Retinal pigment epithelial cell (primary cell): ENCODE measurements at regions not wholly inside any gene's neighbourhood (a gene's known extent, or its start where the extent isn't known, plus 50 kb on each side); places are given as distances from the start of the nearest gene placed in this dataset.

ENCODE experiments used
- DNase-seq: peaks from one replicate; pipeline ENCODE4 v3.0.0-alpha.2; 2010; ENCODE audit warnings: low read depth
- H3K4me3 ChIP-seq: 2 replicates; pipeline ENCODE4 v1.5.1; 2011; ENCODE audit warnings: mild to moderate bottlenecking, low read length, control low read depth, moderate library complexity
- TF ChIP-seq, protein P1 (sequence below): conservative IDR thresholded peaks from 2 replicates; pipeline ENCODE4 v1.5.1; 2011; ENCODE audit warnings: low read depth, low read length, control low read depth, inconsistent platforms

DNA sequence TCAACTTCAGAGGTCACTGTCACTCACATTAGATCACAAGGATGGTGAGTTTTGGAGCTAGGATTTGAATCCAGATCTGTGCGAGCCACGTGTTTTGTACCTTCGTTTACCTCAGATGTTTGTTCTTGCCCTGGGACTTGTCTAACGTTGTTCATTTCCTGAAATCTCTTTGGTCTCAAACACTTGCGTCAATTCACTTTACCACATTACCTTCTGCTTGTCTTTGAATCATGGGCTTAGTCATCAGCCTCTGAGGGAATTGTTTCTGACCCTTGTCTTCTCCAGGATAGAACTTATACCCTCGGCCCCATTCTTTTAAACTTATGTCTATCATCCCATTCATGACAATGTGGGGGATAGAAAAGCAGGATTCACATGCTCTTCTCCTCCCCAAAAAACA, 282.7 kb downstream of the DCDC2C start:
- TF ChIP-seq, protein P1, sequence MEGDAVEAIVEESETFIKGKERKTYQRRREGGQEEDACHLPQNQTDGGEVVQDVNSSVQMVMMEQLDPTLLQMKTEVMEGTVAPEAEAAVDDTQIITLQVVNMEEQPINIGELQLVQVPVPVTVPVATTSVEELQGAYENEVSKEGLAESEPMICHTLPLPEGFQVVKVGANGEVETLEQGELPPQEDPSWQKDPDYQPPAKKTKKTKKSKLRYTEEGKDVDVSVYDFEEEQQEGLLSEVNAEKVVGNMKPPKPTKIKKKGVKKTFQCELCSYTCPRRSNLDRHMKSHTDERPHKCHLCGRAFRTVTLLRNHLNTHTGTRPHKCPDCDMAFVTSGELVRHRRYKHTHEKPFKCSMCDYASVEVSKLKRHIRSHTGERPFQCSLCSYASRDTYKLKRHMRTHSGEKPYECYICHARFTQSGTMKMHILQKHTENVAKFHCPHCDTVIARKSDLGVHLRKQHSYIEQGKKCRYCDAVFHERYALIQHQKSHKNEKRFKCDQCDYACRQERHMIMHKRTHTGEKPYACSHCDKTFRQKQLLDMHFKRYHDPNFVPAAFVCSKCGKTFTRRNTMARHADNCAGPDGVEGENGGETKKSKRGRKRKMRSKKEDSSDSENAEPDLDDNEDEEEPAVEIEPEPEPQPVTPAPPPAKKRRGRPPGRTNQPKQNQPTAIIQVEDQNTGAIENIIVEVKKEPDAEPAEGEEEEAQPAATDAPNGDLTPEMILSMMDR: no peak
- DNase-seq: no peak
- no peak overlapping the region for H3K4me3 ChIP-seq

DNA sequence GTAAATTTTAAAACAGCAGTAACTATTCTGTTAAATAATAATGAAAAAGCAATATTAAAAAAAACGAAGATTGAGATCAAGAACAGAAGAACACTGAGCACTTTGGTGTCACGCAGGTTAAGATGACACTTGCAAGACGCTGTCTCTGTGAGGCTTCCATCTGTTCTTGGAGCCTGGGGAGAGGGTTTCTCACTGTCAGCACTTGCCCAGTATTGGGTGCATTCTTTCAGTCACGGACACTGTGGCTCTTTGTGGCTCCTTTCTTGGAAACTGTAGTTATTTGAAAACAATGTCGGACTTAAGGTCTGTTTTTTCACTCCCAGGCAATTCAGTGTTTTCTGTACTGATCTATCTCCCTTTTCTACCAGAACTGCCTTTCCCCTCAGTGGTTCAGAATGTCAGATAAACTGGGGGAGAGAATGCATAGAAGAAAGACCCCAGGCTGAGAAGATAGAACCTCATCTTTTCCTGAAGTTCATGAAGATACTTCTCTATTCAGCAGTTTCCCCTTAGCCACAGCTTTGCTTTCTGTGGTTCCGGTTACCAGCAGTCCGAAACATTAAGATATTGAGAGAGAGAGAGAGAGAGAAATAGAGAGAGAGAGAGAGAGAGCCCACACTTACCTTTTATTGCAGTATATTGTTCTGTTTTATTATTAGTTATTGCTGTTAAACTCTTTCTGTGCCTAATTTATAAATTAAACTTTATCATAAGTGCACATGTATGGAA, 283.3 kb downstream of the DCDC2C start:
- H3K4me3 ChIP-seq: no peak overlapping the region
- no peak for DNase-seq
- TF ChIP-seq, protein P1: no peak

DNA sequence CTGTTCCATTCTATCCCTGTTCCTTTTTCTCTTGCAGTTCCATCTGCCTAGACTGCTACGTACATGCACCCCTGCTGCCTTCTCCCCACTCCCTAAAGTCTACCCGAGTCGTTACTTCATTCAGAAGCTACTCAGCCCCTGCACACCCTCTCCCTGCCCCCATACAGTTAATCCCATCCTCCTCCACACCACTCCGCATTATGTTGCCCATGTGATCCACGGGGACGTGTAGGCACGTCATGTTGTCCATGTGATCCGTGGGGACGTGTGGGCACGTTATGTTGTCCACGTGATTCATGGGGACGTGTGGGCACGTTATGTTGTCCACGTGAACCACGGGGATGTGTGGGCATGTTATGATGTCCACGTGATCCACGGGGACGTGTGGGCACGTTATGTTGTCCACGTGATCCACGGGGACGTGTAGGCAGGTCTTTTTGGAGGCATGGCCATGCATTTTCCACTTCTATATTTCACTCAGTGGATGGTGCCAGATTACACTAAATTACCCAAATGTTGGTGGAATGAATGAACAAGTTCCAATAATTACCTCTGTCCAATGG, 299.5 kb downstream of the DCDC2C start:
- no peak for DNase-seq
- TF ChIP-seq, protein P1: no peak
- H3K4me3 ChIP-seq: no peak overlapping the region

DNA sequence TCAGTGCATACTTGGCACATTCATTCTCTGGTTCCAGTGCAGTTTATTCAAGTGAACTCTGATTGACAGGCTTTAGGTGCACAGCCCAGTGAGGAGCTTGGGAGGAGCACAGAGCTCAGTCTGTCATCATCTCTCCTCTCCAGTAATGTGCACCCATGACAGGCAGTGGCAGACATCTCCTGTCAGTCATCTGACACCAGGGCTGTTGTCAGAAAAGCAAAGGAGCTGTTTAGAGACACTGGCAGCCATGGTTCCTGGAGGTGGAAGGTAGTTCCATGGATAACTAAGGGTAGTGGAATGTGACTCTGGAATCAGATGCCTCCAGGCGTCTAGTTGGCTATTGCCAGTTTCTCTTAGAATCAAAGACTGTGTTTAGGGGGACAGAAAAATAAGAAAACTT, 308.8 kb downstream of the DCDC2C start:
- TF ChIP-seq, protein P1: no peak
- no peak overlapping the region for H3K4me3 ChIP-seq
- no peak for DNase-seq

DNA sequence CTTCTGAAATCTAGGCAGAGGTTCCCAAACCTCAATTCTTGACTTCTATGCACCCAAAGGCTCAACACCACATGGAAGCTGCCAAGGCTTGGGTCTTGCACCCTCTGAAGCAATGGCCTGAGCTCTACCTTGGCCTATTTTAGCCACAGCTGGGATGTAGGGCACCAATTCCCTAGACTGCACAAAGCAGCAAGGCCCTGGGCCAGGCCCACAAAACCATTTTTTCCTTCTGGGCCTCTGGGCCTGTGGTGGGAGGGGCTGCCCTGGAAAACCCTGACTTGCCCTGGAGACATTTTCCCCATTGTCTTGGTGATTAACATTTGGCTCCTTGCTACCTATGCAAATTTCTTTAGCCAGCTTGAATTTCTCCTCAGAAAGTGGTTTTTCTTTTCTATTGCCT, 315.2 kb downstream of the DCDC2C start:
- TF ChIP-seq, protein P1: no peak
- H3K4me3 ChIP-seq: no peak overlapping the region
- no peak for DNase-seq

DNA sequence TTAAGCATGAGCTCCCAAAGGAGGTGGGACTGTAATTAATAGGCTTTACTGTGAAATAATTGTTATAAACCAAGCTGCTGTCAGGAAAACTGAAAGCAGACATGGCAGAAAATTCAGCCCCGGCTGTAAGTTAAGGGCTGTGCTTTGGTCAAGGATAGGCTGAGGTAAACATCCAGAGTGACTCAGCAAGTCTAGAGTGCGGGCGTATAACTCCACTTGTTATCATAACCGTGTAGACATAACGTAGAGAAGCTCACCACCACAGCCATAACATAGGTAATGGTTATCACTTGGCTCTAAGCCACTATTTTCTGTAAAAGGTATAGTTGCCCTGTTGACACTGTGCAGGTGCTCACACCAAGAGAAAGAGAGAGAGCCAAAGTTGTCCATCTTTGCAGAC, 316.8 kb downstream of the DCDC2C start:
- TF ChIP-seq, protein P1: no peak
- DNase-seq: no peak
- H3K4me3 ChIP-seq: no peak overlapping the region

DNA sequence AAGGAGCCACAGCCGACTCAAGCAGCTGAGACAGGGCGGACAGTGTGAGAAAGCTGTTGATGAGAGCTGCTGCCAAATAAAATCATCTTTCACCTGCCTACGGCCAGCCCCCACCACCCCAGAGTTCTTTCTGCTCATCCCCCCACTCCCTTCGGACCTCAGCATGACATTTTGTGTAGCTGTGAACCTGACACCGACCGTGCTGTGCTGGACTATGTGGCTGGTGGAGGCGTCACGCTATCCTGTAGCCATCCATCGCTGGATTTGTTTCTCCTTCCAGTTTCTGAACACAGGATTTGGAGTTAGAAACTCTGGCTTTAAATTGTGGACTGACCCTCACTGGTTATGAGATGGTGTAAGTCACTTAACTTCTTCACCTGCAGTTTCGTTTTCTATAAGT, 317.3 kb downstream of the DCDC2C start:
- DNase-seq: no peak
- TF ChIP-seq, protein P1: no peak
- no peak overlapping the region for H3K4me3 ChIP-seq
